NB4 (cell line): ENCODE measurements at regions not wholly inside any gene's neighbourhood (a gene's known extent, or its start where the extent isn't known, plus 50 kb on each side); places are given as distances from the start of the nearest gene placed in this dataset.

ENCODE experiments used
- CTCF ChIP-seq: IDR thresholded peaks from one replicate; pipeline ENCODE4 v1.5.1; 2012; ENCODE audit warnings: low read depth, low read length
- MYC ChIP-seq: IDR thresholded peaks from 2 replicates; pipeline ENCODE4 v1.6.1; 2011; ENCODE audit warnings: low read depth, low read length
- POLR2A ChIP-seq: IDR thresholded peaks from 2 replicates; pipeline ENCODE4 v1.6.1; 2011; ENCODE audit warnings: mild to moderate bottlenecking; ENCODE audit not compliant: insufficient read length; ENCODE audit errors: extremely low read depth
- TF ChIP-seq, protein P1 (sequence below): IDR thresholded peaks from 2 replicates; pipeline ENCODE4 v1.6.1; 2011; ENCODE audit warnings: low read depth, low read length

DNA sequence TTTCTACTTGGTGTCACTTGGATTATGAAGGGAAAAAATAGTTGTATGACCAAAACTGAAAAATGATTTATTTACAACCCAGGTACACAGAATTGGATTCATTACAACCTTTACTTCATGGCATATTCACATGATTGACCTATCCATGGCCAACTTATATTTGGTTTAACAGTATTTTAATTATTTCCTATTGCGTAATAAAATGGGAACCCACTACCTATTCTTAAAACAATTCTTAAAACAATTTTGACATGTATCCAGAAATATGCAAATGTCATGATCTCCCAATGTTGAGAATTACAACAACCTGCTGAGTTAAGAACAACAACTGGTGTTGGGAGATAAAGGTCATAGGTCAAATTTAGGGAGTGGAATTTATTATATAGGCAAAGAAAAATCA lies 54.8 kb upstream of the DDX53 start:
- TF ChIP-seq CTCF (no peak), POLR2A (no peak), MYC (no peak)
- TF ChIP-seq, protein P1, sequence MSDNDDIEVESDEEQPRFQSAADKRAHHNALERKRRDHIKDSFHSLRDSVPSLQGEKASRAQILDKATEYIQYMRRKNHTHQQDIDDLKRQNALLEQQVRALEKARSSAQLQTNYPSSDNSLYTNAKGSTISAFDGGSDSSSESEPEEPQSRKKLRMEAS = no peak
